Mammary epithelial cell (primary cell): ENCODE measurements at regions not wholly inside any gene's neighbourhood (a gene's known extent, or its start where the extent isn't known, plus 50 kb on each side); places are given as distances from the start of the nearest gene placed in this dataset.

ENCODE experiments used
- CTCF ChIP-seq, 2 donors: IDR thresholded peaks in 1 of 2; conservative IDR thresholded peaks in 1 of 2; 2 replicates each; pipeline ENCODE4 v1.5.1; 2011 to 2012; ENCODE audit warnings: inconsistent platforms in 2 of 2, low read length in 2 of 2, mild to moderate bottlenecking in 2 of 2, control low read depth in 1 of 2, low read depth in 1 of 2; ENCODE audit not compliant: insufficient read depth in 1 of 2; ENCODE audit errors: extremely low read depth in 1 of 2
- EZH2 ChIP-seq: IDR thresholded peaks from 2 replicates; pipeline ENCODE4 v1.6.1; 2012; ENCODE audit warnings: low read length, inconsistent platforms, borderline replicate concordance

- TF ChIP-seq CTCF (conservative IDR thresholded peaks at IDR 0.05 in 1 of 2, IDR thresholded peaks at IDR 0.05 in 1 of 2; ENCODE audit: extremely low read depth in 1 of 2, insufficient read depth in 1 of 2, low read depth in 1 of 2, low read length in 2 of 2) (no peak), EZH2 (no peak)
Measured at GRCh38 chr2:220077488-220077887, 450.1 kb downstream of the SLC4A3 start.
